ENCODE measurements at regions not wholly inside any gene's neighbourhood (a gene's known extent, or its start where the extent isn't known, plus 50 kb on each side); places are given as distances from the start of the nearest gene placed in this dataset.

DNA sequence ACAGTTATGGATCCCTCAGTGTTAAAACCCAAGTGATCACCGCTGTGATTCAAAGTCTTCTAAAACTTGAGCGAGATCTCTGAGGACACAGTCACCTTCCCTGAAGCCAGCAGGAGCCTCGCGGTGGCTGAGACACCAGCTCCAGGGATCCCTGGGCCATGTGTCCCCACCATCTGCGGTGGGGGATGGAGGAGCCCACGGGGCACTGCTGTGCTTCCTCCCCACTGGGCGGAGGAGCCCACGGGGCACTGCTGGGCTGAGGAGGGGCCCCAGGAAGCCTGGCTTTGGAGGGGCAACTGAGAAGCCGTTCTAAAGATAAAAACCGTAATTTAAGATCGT, 65.7 kb upstream of the METRNL start:
- TF ChIP-seq, protein P1, sequence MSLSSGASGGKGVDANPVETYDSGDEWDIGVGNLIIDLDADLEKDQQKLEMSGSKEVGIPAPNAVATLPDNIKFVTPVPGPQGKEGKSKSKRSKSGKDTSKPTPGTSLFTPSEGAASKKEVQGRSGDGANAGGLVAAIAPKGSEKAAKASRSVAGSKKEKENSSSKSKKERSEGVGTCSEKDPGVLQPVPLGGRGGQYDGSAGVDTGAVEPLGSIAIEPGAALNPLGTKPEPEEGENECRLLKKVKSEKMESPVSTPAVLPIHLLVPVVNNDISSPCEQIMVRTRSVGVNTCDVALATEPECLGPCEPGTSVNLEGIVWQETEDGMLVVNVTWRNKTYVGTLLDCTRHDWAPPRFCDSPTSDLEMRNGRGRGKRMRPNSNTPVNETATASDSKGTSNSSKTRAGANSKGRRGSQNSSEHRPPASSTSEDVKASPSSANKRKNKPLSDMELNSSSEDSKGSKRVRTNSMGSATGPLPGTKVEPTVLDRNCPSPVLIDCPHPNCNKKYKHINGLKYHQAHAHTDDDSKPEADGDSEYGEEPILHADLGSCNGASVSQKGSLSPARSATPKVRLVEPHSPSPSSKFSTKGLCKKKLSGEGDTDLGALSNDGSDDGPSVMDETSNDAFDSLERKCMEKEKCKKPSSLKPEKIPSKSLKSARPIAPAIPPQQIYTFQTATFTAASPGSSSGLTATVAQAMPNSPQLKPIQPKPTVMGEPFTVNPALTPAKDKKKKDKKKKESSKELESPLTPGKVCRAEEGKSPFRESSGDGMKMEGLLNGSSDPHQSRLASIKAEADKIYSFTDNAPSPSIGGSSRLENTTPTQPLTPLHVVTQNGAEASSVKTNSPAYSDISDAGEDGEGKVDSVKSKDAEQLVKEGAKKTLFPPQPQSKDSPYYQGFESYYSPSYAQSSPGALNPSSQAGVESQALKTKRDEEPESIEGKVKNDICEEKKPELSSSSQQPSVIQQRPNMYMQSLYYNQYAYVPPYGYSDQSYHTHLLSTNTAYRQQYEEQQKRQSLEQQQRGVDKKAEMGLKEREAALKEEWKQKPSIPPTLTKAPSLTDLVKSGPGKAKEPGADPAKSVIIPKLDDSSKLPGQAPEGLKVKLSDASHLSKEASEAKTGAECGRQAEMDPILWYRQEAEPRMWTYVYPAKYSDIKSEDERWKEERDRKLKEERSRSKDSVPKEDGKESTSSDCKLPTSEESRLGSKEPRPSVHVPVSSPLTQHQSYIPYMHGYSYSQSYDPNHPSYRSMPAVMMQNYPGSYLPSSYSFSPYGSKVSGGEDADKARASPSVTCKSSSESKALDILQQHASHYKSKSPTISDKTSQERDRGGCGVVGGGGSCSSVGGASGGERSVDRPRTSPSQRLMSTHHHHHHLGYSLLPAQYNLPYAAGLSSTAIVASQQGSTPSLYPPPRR (CRISPR knock-in tag; IDR thresholded peaks at IDR 0.05; ENCODE audit: borderline replicate concordance), result no peak
- TF ChIP-seq, protein P2, sequence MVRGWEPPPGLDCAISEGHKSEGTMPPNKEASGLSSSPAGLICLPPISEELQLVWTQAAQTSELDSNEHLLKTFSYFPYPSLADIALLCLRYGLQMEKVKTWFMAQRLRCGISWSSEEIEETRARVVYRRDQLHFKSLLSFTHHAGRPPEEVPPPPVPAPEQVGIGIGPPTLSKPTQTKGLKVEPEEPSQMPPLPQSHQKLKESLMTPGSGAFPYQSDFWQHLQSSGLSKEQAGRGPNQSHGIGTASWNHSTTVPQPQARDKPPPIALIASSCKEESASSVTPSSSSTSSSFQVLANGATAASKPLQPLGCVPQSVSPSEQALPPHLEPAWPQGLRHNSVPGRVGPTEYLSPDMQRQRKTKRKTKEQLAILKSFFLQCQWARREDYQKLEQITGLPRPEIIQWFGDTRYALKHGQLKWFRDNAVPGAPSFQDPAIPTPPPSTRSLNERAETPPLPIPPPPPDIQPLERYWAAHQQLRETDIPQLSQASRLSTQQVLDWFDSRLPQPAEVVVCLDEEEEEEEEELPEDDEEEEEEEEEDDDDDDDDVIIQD (CRISPR knock-in tag; IDR thresholded peaks at IDR 0.05), result no peak
- TF ChIP-seq, protein P3, sequence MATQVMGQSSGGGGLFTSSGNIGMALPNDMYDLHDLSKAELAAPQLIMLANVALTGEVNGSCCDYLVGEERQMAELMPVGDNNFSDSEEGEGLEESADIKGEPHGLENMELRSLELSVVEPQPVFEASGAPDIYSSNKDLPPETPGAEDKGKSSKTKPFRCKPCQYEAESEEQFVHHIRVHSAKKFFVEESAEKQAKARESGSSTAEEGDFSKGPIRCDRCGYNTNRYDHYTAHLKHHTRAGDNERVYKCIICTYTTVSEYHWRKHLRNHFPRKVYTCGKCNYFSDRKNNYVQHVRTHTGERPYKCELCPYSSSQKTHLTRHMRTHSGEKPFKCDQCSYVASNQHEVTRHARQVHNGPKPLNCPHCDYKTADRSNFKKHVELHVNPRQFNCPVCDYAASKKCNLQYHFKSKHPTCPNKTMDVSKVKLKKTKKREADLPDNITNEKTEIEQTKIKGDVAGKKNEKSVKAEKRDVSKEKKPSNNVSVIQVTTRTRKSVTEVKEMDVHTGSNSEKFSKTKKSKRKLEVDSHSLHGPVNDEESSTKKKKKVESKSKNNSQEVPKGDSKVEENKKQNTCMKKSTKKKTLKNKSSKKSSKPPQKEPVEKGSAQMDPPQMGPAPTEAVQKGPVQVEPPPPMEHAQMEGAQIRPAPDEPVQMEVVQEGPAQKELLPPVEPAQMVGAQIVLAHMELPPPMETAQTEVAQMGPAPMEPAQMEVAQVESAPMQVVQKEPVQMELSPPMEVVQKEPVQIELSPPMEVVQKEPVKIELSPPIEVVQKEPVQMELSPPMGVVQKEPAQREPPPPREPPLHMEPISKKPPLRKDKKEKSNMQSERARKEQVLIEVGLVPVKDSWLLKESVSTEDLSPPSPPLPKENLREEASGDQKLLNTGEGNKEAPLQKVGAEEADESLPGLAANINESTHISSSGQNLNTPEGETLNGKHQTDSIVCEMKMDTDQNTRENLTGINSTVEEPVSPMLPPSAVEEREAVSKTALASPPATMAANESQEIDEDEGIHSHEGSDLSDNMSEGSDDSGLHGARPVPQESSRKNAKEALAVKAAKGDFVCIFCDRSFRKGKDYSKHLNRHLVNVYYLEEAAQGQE (IDR thresholded peaks at IDR 0.05; ENCODE audit: borderline replicate concordance), result no peak
- TF ChIP-seq, protein P3 (CRISPR knock-in tag; IDR thresholded peaks at IDR 0.05; ENCODE audit: low read depth), result no peak
- no peak for TF ChIP-seq BACH1 (tag; IDR thresholded peaks at IDR 0.05)
- TF ChIP-seq, protein P4, sequence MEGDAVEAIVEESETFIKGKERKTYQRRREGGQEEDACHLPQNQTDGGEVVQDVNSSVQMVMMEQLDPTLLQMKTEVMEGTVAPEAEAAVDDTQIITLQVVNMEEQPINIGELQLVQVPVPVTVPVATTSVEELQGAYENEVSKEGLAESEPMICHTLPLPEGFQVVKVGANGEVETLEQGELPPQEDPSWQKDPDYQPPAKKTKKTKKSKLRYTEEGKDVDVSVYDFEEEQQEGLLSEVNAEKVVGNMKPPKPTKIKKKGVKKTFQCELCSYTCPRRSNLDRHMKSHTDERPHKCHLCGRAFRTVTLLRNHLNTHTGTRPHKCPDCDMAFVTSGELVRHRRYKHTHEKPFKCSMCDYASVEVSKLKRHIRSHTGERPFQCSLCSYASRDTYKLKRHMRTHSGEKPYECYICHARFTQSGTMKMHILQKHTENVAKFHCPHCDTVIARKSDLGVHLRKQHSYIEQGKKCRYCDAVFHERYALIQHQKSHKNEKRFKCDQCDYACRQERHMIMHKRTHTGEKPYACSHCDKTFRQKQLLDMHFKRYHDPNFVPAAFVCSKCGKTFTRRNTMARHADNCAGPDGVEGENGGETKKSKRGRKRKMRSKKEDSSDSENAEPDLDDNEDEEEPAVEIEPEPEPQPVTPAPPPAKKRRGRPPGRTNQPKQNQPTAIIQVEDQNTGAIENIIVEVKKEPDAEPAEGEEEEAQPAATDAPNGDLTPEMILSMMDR (IDR thresholded peaks at IDR 0.05 in 2 of 3, conservative IDR thresholded peaks at IDR 0.05 in 1 of 3; ENCODE audit: insufficient read depth in 2 of 3, low read depth in 1 of 3, low read length in 3 of 3), result no peak
- TF ChIP-seq ATF7 (IDR thresholded peaks at IDR 0.05), result no peak
- TF ChIP-seq, protein P5, sequence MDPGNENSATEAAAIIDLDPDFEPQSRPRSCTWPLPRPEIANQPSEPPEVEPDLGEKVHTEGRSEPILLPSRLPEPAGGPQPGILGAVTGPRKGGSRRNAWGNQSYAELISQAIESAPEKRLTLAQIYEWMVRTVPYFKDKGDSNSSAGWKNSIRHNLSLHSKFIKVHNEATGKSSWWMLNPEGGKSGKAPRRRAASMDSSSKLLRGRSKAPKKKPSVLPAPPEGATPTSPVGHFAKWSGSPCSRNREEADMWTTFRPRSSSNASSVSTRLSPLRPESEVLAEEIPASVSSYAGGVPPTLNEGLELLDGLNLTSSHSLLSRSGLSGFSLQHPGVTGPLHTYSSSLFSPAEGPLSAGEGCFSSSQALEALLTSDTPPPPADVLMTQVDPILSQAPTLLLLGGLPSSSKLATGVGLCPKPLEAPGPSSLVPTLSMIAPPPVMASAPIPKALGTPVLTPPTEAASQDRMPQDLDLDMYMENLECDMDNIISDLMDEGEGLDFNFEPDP (CRISPR knock-in tag; IDR thresholded peaks at IDR 0.05), result no peak
- no peak for TF ChIP-seq POLR2A (conservative IDR thresholded peaks at IDR 0.05)
- TF ChIP-seq FOS (IDR thresholded peaks at IDR 0.05; ENCODE audit: extremely low read depth, insufficient read length), result no peak
- TF ChIP-seq, protein P6, sequence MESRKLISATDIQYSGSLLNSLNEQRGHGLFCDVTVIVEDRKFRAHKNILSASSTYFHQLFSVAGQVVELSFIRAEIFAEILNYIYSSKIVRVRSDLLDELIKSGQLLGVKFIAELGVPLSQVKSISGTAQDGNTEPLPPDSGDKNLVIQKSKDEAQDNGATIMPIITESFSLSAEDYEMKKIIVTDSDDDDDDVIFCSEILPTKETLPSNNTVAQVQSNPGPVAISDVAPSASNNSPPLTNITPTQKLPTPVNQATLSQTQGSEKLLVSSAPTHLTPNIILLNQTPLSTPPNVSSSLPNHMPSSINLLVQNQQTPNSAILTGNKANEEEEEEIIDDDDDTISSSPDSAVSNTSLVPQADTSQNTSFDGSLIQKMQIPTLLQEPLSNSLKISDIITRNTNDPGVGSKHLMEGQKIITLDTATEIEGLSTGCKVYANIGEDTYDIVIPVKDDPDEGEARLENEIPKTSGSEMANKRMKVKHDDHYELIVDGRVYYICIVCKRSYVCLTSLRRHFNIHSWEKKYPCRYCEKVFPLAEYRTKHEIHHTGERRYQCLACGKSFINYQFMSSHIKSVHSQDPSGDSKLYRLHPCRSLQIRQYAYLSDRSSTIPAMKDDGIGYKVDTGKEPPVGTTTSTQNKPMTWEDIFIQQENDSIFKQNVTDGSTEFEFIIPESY (CRISPR knock-in tag; IDR thresholded peaks at IDR 0.05), result no peak
- no peak for TF ChIP-seq NR2C2 (CRISPR knock-in tag; IDR thresholded peaks at IDR 0.05)
- TF ChIP-seq NR2C2 (tag; IDR thresholded peaks at IDR 0.05), result no peak

Measured in K562 (cell line).